ENCODE measurements at regions not wholly inside any gene's neighbourhood (a gene's known extent, or its start where the extent isn't known, plus 50 kb on each side); places are given as distances from the start of the nearest gene placed in this dataset.

DNA sequence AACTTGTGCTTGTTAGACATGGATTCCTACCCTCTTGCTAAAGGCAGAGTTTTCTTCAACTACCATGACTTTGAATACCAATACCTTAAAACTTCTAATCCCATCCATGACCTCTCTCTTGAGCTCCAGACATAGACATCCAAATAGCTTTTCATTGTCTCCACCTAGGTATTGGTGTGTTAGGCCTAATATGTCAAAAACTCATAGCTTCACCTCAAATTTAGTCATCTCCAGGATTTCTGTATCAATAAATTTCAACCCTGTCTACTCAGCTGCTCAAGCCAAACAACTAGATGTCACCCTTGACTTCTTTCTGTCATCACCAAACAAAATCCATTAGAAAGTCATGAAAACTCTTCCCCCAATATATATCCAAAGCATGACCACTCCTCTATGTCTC lies 617.7 kb upstream of the GRIA3 start:
- TF ChIP-seq, protein P1, sequence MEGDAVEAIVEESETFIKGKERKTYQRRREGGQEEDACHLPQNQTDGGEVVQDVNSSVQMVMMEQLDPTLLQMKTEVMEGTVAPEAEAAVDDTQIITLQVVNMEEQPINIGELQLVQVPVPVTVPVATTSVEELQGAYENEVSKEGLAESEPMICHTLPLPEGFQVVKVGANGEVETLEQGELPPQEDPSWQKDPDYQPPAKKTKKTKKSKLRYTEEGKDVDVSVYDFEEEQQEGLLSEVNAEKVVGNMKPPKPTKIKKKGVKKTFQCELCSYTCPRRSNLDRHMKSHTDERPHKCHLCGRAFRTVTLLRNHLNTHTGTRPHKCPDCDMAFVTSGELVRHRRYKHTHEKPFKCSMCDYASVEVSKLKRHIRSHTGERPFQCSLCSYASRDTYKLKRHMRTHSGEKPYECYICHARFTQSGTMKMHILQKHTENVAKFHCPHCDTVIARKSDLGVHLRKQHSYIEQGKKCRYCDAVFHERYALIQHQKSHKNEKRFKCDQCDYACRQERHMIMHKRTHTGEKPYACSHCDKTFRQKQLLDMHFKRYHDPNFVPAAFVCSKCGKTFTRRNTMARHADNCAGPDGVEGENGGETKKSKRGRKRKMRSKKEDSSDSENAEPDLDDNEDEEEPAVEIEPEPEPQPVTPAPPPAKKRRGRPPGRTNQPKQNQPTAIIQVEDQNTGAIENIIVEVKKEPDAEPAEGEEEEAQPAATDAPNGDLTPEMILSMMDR (IDR thresholded peaks at IDR 0.05) = no peak
- TF ChIP-seq POLR2A (IDR thresholded peaks at IDR 0.05) (no peak), EP300 (IDR thresholded peaks at IDR 0.05) (no peak)

Measured in ovary (tissue), 3 donors.